Vagina (tissue), 2 donors: ENCODE measurements at regions not wholly inside any gene's neighbourhood (a gene's known extent, or its start where the extent isn't known, plus 50 kb on each side); places are given as distances from the start of the nearest gene placed in this dataset.

Experiments
- POLR2A ChIP-seq, 2 donors: fragments of 450-650 bp; IDR thresholded peaks; one replicate each; pipeline ENCODE4 v1.6.1; 2017; ENCODE audit warnings: antibody characterized with exemption in 2 of 2, mild to moderate bottlenecking in 2 of 2, moderate library complexity in 2 of 2
- POLR2AphosphoS5 ChIP-seq, 2 donors: sonication (generic); formaldehyde crosslinking; IDR thresholded peaks; one replicate each; pipeline ENCODE4 v1.9.0; 2017; ENCODE audit warnings: antibody characterized with exemption in 2 of 2, mild to moderate bottlenecking in 2 of 2, low read depth in 1 of 2; ENCODE audit not compliant: insufficient read depth in 1 of 2
- TF ChIP-seq, protein P1 (sequence below), 3 experiments: fragments of 450-650 bp in 2 of 3; fragments of 200-600 bp in 1 of 3; sonication (generic) in 1 of 3; IDR thresholded peaks; one replicate each; pipeline ENCODE4 v1.5.1; 2017 to 2019; ENCODE audit warnings: antibody characterized with exemption in 3 of 3, mild to moderate bottlenecking in 2 of 3, moderate library complexity in 2 of 3

DNA sequence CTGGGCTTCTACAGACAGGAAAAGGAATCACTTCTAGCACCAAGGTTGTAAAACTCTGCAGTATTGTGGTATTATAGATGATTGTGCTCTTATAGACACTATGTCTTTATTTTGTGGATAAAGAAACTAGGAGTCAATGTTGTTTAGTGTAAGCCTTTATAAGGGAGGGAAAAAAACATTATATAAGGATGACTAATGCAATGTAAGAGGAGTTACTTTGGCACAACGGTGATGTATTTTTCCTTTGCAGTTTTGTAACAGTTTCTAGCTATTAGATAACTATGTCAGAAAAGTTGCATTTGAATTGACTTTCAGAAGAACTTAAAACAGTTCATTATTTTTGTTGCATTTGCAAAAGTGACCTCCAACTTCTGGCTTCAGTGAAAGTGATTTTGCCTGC, 545.4 kb downstream of the CCDC85A start:
- TF ChIP-seq, protein P1, sequence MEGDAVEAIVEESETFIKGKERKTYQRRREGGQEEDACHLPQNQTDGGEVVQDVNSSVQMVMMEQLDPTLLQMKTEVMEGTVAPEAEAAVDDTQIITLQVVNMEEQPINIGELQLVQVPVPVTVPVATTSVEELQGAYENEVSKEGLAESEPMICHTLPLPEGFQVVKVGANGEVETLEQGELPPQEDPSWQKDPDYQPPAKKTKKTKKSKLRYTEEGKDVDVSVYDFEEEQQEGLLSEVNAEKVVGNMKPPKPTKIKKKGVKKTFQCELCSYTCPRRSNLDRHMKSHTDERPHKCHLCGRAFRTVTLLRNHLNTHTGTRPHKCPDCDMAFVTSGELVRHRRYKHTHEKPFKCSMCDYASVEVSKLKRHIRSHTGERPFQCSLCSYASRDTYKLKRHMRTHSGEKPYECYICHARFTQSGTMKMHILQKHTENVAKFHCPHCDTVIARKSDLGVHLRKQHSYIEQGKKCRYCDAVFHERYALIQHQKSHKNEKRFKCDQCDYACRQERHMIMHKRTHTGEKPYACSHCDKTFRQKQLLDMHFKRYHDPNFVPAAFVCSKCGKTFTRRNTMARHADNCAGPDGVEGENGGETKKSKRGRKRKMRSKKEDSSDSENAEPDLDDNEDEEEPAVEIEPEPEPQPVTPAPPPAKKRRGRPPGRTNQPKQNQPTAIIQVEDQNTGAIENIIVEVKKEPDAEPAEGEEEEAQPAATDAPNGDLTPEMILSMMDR (IDR thresholded peaks at IDR 0.05), result no peak
- TF ChIP-seq POLR2A (IDR thresholded peaks at IDR 0.05), result no peak
- TF ChIP-seq POLR2AphosphoS5 (IDR thresholded peaks at IDR 0.05; ENCODE audit: insufficient read depth in 1 of 2, low read depth in 1 of 2), result no peak
